ENCODE measurements at regions not wholly inside any gene's neighbourhood (a gene's known extent, or its start where the extent isn't known, plus 50 kb on each side); places are given as distances from the start of the nearest gene placed in this dataset.

- Mint-ChIP-seq H3K4me3 (ENCODE audit: unreplicated experiment) (no peak overlapping the region), H3K27me3 (ENCODE audit: unreplicated experiment) (peaks cover 5% of the 10 kb centered on the region), H3K9me3 (ENCODE audit: unreplicated experiment) (peaks cover 4% of the 10 kb centered on the region), H3K27ac (ENCODE audit: unreplicated experiment) (no peak overlapping the region), H3K36me3 (ENCODE audit: low read depth, unreplicated experiment) (no peaks in the 10 kb centered on the region), H3K4me1 (ENCODE audit: unreplicated experiment) (peaks cover 32% of the 10 kb centered on the region)
- no peak for TF ChIP-seq CTCF (IDR thresholded peaks at IDR 0.05; ENCODE audit: unreplicated experiment)
- no peak for DNase-seq (ENCODE audit: low spot score)
Measured at GRCh38 chr16:86892509-86892908, 314.2 kb downstream of the FOXL1 start.

- H3K27ac Mint-ChIP-seq (ENCODE audit: unreplicated experiment), result no peak overlapping the region
- no peak overlapping the region for H3K4me3 Mint-ChIP-seq (ENCODE audit: unreplicated experiment)
- no peaks in the 10 kb centered on the region for H3K36me3 Mint-ChIP-seq (ENCODE audit: low read depth, unreplicated experiment)
- peaks cover 5% of the 10 kb centered on the region for H3K27me3 Mint-ChIP-seq (ENCODE audit: unreplicated experiment)
- no peak for DNase-seq (ENCODE audit: low spot score)
- H3K9me3 Mint-ChIP-seq (ENCODE audit: unreplicated experiment), result peaks cover 4% of the 10 kb centered on the region
- peaks cover 32% of the 10 kb centered on the region for H3K4me1 Mint-ChIP-seq (ENCODE audit: unreplicated experiment)
- no peak for TF ChIP-seq CTCF (IDR thresholded peaks at IDR 0.05; ENCODE audit: unreplicated experiment)
Measured at GRCh38 chr16:86893506-86893905, 315.2 kb downstream of the FOXL1 start.

GRCh38 chr16:86894029-86894567 lies 315.7 kb downstream of the FOXL1 start:
- Mint-ChIP-seq H3K27me3 (ENCODE audit: unreplicated experiment) (peaks cover 5% of the 10 kb centered on the region), H3K9me3 (ENCODE audit: unreplicated experiment) (peaks cover 2% of the 10 kb centered on the region), H3K36me3 (ENCODE audit: low read depth, unreplicated experiment) (no peaks in the 10 kb centered on the region), H3K27ac (ENCODE audit: unreplicated experiment) (no peak overlapping the region), H3K4me3 (ENCODE audit: unreplicated experiment) (no peak overlapping the region), H3K4me1 (ENCODE audit: unreplicated experiment) (peaks cover 35% of the 10 kb centered on the region)
- DNase-seq (ENCODE audit: low spot score), result no peak
- no peak for TF ChIP-seq CTCF (IDR thresholded peaks at IDR 0.05; ENCODE audit: unreplicated experiment)

- H3K9me3 Mint-ChIP-seq (ENCODE audit: unreplicated experiment), result no peaks in the 10 kb centered on the region
- peaks cover 7% of the 10 kb centered on the region for H3K27me3 Mint-ChIP-seq (ENCODE audit: unreplicated experiment)
- H3K27ac Mint-ChIP-seq (ENCODE audit: unreplicated experiment), result no peak overlapping the region
- TF ChIP-seq CTCF (IDR thresholded peaks at IDR 0.05; ENCODE audit: unreplicated experiment), result no peak
- no peak overlapping the region for H3K4me3 Mint-ChIP-seq (ENCODE audit: unreplicated experiment)
- peaks cover 35% of the 10 kb centered on the region for H3K4me1 Mint-ChIP-seq (ENCODE audit: unreplicated experiment)
- DNase-seq (ENCODE audit: low spot score), result no peak
- H3K36me3 Mint-ChIP-seq (ENCODE audit: low read depth, unreplicated experiment), result no peaks in the 10 kb centered on the region
Measured at GRCh38 chr16:86894925-86895324, 316.6 kb downstream of the FOXL1 start.

GRCh38 chr16:86895606-86896005 lies 317.3 kb downstream of the FOXL1 start:
- no peak for DNase-seq (ENCODE audit: low spot score)
- no peaks in the 10 kb centered on the region for H3K9me3 Mint-ChIP-seq (ENCODE audit: unreplicated experiment)
- H3K36me3 Mint-ChIP-seq (ENCODE audit: low read depth, unreplicated experiment), result no peaks in the 10 kb centered on the region
- peaks cover 8% of the 10 kb centered on the region for H3K27me3 Mint-ChIP-seq (ENCODE audit: unreplicated experiment)
- no peak overlapping the region for H3K4me3 Mint-ChIP-seq (ENCODE audit: unreplicated experiment)
- H3K27ac Mint-ChIP-seq (ENCODE audit: unreplicated experiment), result no peak overlapping the region
- peaks cover 34% of the 10 kb centered on the region for H3K4me1 Mint-ChIP-seq (ENCODE audit: unreplicated experiment)
- TF ChIP-seq CTCF (IDR thresholded peaks at IDR 0.05; ENCODE audit: unreplicated experiment), result no peak

Data from endothelial cell (in vitro differentiated cells).